ENCODE measurements at regions not wholly inside any gene's neighbourhood (a gene's known extent, or its start where the extent isn't known, plus 50 kb on each side); places are given as distances from the start of the nearest gene placed in this dataset.
"Not testable (repeated sequence)": the region's sequence is repeated elsewhere in the genome, so short reads cannot be mapped to it uniquely, and the experiment has no call there.

- DNase-seq, result no peak
Measured at GRCh38 chr19:28553764-28554163, 659.2 kb downstream of the UQCRFS1 start.

- no peak for DNase-seq
Measured at GRCh38 chr19:28553005-28553404, 659.9 kb downstream of the UQCRFS1 start.

GRCh38 chr19:28549680-28550277 lies 663.2 kb downstream of the UQCRFS1 start:
- DNase-seq, result no peak

- no peak for DNase-seq
Measured at GRCh38 chr19:28546148-28546685, 666.7 kb downstream of the UQCRFS1 start.

GRCh38 chr19:28545397-28545796 lies 667.6 kb downstream of the UQCRFS1 start:
- not testable (repeated sequence) for DNase-seq

- no peak for DNase-seq
Measured at GRCh38 chr19:28544451-28545261, 668.3 kb downstream of the UQCRFS1 start.

- no peak for DNase-seq
Measured at GRCh38 chr19:28543244-28543776, 669.6 kb downstream of the UQCRFS1 start.

- DNase-seq, result no peak
Measured at GRCh38 chr19:28542394-28543243, 670.3 kb downstream of the UQCRFS1 start.

- no peak for DNase-seq
Measured at GRCh38 chr19:28541602-28542393, 671.2 kb downstream of the UQCRFS1 start.

- DNase-seq, result no peak
Measured at GRCh38 chr19:28541029-28541428, 671.9 kb downstream of the UQCRFS1 start.

GRCh38 chr19:28540385-28540784 lies 672.6 kb downstream of the UQCRFS1 start:
- not testable (repeated sequence) for DNase-seq

- DNase-seq, result no peak
Measured at GRCh38 chr19:28539759-28540158, 673.2 kb downstream of the UQCRFS1 start.

- not testable (repeated sequence) for DNase-seq
Measured at GRCh38 chr19:28538579-28538978, 674.4 kb downstream of the UQCRFS1 start.

GRCh38 chr19:28537896-28538295 lies 675.1 kb downstream of the UQCRFS1 start:
- DNase-seq, result no peak

GRCh38 chr19:28537079-28537478 lies 675.9 kb downstream of the UQCRFS1 start:
- DNase-seq, result no peak

GRCh38 chr19:28535352-28535775 lies 677.6 kb downstream of the UQCRFS1 start:
- no peak for DNase-seq

GRCh38 chr19:28534766-28535351 lies 678.1 kb downstream of the UQCRFS1 start:
- no peak for DNase-seq

- DNase-seq, result no peak
Measured at GRCh38 chr19:28532765-28533341, 680.1 kb downstream of the UQCRFS1 start.

GRCh38 chr19:28531979-28532378 lies 681.0 kb downstream of the UQCRFS1 start:
- DNase-seq, result no peak

- DNase-seq, result no peak
Measured at GRCh38 chr19:28530406-28531035, 682.4 kb downstream of the UQCRFS1 start.

All from tongue (tissue), 1 donor.